GM19351 (cell line): ENCODE measurements at regions not wholly inside any gene's neighbourhood (a gene's known extent, or its start where the extent isn't known, plus 50 kb on each side); places are given as distances from the start of the nearest gene placed in this dataset.
"Not testable (repeated sequence)": the region's sequence is repeated elsewhere in the genome, so short reads cannot be mapped to it uniquely, and the experiment has no call there.

Experiments
- ATAC-seq: cut with Tn5 transposase; IDR thresholded peaks from one replicate; pipeline ENCODE4 v1.9.1; 2021; ENCODE audit warnings: mild to moderate bottlenecking, moderate library complexity; ENCODE audit not compliant: unreplicated experiment

DNA sequence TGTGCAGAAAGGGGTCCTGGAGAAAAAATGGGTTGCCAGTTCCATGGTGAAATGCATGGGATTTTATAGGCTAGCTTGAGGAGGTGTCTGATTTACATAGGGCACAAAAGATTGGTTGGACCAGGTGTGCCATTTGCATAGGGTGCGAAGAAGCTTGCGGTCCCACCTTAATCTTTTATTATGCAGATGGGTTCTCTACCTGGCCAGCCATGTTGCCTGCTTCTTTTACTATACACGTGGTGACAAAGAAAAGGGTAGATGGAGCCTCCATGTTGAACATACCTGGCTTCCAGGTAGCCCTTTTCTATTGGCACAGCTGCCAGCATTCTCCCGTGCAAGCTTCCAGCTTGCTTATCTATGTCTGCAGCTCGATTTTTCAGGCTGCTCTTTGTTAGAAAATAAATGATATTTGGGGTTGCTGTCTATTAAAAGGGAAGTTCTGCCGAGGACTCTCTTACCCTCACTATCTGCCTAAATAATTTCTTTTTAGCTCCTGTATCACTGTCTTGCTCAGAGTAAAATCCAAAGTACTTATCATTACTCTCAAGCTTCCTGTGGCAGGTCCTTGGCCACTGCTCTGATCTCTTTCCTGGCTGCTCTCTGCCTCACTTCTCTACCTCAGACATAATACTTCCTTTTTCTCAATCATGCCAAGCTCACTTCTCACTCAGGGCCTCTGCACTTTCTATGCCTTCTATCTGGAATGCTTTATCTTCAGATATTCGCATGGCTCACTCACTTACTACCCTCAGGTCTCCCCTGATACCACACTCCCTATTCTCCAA lies 216.0 kb upstream of the DAAM1 start:
- no peak for ATAC-seq

DNA sequence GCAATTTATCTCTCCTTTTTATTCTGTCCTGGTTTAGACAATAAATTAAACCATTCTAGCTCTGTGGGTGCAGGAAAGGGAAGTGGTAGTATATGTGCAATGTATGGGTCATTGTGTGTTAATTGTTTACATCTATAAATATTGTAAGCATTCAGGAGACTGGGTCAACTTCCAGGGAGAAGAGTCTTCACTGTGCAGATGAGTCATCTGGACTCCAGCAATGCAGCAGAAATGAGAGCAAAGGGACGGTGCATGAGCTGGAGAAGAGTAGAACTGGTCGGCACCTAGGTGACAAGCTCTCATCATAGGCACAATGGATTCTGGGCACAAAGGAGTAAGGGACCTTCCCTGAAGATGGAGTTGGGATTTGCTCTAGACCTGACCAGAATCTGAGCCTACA lies 211.1 kb upstream of the DAAM1 start:
- ATAC-seq, result no peak

DNA sequence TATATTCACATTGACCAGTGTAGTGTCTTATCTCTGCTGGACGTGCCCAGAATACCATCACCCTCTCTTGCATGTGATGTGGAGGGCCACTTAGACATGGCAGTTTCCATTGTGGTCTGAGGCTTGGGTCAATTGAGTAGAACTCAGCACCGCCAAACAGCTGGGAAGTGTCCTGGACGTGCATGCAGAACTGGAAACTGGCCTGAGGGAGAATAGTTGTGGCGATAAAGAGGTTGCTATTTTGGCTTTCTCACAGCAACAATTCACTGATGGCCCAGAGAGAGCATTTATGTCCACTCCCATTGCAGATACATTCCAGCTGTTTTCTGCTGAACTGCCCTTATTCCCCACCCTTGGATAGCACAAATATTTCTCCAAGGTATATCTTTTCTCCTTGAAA lies 210.1 kb upstream of the DAAM1 start:
- ATAC-seq, result no peak

DNA sequence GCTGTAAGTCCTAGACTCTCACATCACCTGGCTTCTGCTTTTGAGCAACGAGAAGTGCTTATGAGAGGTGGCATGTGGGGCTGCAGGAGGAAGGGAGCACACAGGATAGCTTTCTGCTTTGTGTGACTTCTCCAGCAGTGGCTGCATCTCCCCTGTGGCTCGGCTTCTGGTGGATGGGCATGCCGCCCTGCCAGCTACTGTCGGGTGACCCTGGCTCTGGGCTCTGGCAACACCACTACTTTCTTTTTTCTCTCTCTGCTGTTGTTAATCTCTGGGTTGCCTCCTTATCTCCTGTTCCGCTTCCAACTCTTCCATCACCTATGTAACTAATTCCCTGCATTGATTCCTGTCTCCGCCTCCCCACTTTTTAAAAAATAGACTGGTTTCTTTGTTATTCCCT lies 209.1 kb upstream of the DAAM1 start:
- no peak for ATAC-seq

DNA sequence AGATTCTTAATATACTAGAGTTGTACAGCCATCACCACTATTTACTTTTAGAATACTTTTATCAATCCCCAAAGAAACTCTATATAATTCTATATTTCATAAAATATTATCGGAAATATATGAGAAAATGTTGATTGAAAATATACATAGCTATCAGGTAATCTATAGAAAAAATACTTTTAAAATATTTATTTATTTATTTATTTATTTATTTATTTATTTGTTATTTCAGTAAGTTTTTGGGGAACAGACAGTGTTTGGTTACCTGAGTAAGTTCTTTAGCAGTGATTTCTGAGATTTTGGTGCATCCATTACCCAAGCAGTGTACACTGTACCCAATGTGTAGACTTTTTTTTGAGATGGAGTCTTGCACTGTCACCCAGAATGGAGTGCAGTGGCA lies 206.6 kb upstream of the DAAM1 start:
- ATAC-seq, result no peak

DNA sequence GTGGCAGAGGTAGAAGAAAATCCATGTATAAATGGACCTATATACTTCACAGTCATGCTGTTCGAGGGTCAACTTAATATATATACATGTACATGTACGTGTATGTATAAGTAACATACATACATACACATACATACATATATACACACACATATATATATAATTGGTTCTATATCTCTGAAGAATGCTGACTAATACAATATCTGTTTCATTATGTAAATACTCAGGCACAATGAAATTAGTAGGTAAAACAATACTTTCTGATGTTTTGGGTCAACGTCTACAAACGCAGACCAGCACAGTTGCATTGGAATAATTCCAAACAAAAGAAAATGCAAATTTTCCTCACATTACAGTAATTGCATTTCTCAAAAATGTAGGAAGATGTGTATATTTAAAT lies 202.7 kb upstream of the DAAM1 start:
- no peak for ATAC-seq

DNA sequence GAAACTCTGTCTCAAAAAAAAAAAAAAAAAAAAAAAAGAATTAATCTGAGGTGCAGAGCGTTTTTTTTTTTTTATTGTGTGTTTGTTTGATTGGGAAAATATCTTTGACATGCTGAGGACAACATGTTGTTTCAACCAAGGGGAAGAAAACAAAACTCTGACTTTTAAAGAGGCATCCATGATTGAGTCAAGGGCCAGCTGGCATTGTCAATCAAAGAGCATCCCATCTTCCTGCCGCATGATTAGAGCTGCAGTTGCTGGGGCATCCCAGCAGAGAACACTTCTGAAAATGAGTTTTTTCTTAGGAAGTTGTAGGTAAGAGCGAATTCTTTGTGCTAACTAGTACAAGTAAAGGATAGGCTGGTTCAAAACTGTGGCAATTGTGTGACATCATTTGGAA lies 200.9 kb upstream of the DAAM1 start:
- no peak for ATAC-seq

DNA sequence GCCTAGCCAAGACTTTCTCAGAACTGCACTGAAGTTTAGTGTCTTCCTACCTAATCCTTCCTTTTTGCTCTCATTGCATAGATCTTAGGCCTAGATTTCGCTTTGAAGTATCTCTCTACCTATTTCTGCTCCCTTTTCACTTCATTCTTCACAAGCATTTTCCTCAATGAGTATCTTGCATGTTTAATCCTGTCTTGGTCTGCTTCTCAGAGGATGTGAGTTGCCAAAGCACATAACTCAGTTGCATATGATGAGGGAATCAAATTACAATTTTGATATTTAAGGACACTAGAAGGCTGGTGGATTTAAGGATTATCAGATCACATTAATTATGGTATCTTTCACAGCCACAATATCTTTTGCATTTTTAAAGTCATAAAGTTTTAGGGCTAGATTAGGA lies 195.5 kb upstream of the DAAM1 start:
- ATAC-seq, result no peak

DNA sequence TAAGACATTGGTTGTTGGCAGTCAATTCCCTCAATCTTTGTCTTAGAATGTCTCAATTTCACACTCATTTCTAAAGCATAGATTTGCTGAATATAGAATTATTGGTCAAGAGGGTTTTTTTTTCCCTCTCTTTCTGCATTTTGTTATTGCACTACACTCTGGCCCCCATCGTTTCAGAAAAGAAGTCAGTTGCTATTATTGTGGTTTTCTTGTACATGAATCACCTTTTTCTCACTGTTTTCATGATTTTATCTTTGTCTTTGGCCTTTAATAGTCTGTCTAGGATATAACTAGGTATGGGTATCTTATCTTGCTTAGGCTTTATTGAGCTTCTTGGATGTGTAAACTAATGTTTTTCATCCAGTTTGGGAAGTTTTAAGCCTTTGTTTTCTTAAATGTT lies 194.3 kb upstream of the DAAM1 start:
- ATAC-seq, result no peak

DNA sequence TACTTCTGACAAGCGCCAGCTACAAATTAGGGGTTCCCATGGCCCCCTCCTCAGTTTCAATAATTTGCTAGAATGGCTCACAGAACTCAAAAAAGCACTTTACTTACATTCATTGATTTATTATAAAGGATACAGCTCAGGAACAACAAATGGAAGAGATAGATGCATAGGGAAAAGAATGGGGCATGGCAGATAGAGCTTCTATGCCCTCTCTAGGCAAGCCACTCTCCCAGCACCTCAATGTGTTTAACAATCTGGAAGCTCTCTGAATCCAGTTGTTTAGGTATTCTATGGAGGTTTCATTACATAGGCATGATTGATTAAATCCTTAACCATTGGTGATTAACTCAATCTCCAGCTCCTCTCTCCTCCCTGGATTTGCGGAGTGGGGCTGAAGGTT lies 184.5 kb upstream of the DAAM1 start:
- no peak for ATAC-seq

DNA sequence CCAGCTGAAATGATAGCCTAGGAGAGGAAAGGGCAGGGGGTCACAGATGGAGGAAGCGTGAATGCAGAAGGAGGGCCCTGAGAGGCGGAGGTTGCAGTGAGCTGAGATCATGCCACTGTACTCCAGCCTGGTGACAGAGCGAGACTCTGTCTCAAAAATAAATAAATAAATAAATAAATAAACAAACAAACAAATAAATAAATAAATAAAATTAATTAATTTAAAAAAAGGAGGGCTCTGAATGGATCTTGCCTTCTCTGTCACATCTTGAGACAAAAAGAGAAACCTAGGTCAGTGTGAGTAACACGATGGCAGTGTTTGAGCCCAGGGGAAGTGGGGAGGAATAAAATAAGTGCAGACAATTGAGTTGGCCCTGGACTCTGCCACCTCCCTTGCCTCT lies 182.3 kb upstream of the DAAM1 start:
- ATAC-seq, result not testable (repeated sequence)

DNA sequence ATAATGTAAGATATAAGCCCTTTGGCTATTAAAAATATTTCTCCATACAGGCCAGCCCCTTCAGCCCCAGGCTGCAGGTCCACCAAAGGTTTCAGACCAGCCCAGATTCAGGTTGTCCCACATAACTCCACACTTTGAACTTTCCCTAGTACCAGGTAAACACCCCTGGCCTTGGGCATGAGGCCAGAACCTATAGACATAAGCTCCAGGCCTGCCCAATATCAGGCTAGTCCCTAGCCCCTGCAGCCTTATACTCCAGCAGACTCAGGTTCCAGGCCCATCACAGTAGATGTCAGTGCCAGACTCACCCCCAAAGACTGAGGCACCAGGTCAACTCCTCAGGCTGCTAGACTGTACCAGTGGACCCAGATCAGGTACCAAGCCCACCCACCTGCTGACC lies 178.5 kb upstream of the DAAM1 start:
- ATAC-seq, result no peak

DNA sequence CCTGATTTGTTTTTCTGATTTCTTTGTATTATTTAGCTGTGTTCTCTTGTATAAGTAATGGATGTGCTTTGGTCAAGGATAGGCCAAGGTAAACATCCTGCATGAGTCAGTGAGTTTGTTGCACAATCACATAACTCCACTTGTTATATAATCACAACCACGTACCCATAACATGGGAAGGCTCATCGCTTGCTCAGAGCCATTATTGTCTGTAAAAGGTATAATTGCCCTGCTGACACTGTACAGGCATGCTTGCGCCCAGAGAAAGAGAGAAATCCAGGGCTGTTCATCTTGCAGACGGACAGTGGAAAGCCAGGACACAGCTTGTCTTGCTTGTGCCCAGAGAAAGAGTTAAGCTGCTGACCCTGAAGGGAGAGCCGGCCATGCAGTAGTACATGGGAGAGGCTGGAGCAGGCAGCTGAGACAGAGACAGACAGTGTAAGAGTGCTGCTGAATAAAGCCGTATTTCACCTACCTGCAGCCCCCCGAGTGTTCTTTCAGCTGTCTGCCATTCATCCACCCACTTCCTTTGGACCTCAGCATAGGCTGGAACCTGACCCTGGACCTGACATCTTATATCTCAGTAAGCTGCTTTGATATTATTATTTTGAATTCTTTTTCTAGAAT lies 174.7 kb upstream of the DAAM1 start:
- ATAC-seq, result no peak

DNA sequence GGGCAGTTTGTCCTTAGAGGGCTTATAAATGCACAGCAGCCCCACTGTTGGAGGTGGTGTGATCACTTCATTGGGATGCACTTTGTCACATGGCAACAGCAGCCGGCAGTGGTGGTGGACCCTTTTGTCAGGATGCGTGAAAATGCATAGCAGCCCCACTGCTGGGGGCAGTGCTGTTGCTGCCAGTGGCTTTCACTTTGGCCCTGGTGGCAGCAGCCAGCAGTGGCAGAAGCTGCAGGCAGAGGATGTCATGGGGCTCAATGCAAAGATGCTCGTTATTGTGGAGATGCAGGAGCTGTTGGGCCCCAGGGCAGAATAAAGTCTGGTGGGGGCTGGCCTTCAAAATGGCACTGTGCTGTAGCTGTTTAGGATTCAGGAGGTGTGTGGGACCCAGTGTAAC lies 173.0 kb upstream of the DAAM1 start:
- no peak for ATAC-seq

DNA sequence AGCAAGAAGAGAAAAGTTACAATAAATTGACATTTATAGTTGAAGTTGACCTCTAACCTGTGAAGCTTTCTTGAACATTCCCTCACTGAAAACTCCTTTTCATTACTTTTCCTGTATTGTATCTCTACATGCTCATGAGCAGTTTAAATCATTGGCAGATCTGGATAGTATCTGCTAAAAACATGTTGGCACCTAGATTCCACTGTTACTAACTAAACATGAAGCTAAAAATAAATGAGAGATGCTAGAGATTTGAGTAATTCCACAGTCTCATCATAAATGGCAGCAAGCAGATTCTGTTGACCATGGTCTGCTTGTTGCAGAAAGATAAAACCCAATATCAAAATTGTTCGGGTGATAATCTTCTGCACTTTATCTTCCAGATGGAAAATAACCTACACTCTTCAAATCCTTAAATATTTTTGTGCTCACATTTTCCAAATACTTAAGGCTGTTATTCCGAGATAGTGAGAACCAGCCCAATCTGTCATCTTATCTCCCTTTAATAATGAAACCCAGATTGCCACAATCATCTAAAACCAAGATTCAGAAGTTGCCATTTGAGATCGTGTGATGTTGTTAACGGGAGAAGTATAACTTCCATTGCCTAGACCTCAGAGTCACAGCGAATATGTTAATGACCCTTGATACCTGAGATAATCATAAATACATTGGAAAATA lies 171.0 kb upstream of the DAAM1 start:
- no peak for ATAC-seq

DNA sequence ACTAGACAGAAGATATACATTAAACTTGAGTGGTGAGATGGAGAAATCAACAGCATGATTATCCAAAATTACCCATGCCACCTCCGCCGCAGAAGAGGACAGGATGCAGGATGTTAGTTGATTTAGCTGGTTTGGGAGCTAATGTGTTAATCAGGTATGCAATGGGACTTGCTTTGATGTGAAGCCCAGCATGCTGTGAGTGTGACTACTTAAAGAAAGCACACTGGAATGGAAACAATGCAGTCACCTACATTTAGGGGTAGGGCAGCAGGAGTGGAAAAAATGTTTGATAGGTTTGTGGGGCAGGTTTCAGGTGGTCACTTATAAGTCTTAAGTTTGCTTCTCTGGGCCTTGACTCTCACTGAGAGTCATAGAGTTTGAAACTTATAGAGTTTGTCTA lies 170.0 kb upstream of the DAAM1 start:
- ATAC-seq, result no peak

DNA sequence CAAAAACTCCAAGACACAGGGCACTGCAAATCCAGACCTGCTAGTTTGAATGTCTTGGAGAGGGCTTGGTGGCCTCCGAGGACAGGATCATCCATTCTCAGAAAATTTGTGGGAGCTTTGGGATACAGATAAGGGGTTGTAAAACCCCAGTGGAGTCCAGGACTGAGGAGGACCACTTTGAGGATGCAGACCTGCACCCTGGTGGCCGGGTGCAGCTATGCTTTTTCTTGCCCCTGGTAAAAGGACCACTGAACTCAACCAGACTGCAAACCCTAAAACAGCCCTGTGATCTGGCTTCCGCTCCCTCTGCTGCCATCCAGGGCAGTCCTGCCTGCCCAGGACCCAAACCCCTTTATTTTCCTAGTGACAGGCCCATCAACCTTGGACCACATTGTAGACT lies 169.5 kb upstream of the DAAM1 start:
- ATAC-seq, result no peak

DNA sequence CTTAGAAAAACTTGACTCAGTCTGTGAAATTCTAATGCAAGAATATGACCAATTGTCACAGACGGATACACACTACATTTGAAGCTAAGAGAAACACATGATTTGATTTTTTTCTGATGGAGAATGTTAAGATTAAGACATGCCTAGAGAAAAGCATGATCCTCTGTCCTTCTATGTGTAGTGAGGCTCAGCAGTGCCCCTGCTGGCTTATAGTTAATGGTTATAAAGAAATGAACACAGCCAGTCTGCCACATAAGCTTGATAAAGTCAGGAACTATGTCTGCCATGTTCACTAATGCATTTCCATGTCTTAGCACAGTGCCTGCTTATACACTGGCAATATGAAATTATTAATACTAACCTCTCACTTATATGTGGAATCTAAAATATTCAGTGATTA lies 168.1 kb upstream of the DAAM1 start:
- no peak for ATAC-seq

DNA sequence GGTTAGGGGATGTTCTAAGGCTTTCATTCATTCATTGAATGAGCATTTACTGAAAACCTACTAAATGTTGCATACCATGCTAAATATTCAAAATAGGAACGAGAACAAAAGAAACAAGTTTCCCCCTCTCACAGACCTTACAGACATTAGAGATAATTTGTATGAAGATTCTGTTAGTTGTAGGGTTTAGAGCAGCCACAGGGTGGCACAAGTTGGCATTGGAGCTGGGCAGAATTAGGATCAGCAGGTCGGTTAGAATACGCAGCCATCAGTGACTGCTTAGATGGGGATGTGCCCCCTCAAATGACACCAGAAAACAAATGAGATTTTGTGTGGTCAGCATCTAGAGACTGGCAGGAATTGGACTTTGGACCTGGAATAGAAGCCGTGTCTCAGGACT lies 166.3 kb upstream of the DAAM1 start:
- ATAC-seq, result no peak

DNA sequence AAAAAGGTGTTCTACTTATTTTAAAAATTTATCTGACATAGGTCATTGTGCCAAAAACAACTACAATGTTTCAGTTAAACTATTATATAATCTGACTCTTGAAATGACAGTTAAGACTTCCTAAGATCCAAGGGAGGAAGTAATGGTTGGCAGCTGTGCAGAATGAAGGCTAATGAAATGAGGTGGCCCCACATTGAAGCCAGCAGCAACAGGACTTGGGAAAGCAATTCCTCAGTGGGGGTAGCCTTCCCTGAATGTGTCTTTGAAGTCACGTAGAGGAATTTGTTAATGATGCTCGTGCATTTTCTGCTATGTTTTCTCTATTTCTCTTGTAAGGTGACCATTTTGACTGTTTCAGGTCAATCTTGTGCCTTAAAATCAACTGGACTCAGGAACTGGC lies 162.4 kb upstream of the DAAM1 start:
- ATAC-seq, result no peak

DNA sequence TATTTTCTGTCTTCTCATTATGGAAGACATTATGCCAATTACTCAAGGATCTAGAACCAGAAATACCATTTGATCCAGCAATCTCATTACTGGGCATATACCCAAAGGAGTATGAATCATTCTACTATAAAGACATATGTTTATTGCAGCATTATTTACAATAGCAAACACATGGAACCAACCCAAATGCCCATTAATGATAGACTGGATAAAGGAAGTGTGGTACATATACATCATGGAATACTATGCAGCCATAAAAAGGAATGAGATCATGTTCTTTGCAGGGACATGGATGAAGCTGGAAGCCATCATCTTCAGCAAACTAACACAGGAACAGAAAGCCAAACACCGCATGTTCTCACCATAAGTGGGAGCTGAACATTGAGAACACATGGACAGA lies 161.8 kb upstream of the DAAM1 start:
- not testable (repeated sequence) for ATAC-seq

DNA sequence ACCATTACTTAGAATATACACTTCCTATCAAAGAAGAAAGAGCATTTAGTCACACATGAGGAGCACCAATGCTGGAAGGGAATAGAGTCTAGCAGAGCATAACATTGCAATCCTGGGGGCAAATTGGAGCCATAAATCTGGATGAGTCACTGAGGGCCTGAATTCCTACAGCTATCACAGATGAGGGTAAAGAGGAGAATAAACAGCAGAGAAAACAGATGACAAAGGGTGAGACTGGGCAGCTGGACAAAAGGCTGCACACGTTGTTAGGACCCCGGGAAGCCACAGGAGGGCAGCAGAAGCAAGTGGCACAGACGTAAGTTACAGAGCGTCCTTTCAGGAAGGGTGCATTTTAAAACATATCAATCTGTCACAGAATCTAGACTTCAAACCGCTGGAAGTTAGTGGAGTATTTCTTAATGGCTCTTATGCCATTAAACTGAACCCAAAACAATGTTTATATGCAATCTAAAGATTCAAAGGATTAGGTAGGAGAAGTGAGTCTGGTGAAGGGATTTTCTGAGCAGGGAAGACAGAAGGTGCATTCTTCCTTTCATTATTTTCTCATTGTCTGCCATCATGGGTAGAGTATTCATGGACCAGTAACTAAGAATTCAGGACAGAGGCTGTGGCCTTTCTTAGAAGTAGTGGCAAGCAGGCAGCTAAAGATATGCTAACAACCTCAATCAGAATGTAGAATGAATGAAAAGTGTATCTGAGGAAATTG lies 159.8 kb upstream of the DAAM1 start:
- ATAC-seq, result peak; percentile 98
